Liver (tissue), 3 donors: ENCODE measurements at regions not wholly inside any gene's neighbourhood (a gene's known extent, or its start where the extent isn't known, plus 50 kb on each side); places are given as distances from the start of the nearest gene placed in this dataset.

Experiments used
- ATF3 ChIP-seq: IDR thresholded peaks from 2 replicates; pipeline ENCODE4 v1.6.1; 2016; ENCODE audit warnings: antibody characterized with exemption
- CTCF ChIP-seq: fragments of 150-350 bp; IDR thresholded peaks from 2 replicates; pipeline ENCODE4 v1.5.1; 2017; ENCODE audit warnings: improper control_type of control experiment, low read depth, low read length; ENCODE audit not compliant: missing input control
- EGR1 ChIP-seq, 2 donors: IDR thresholded peaks; 2 replicates each; pipeline ENCODE4 v1.6.1; 2016 to 2018; ENCODE audit warnings: antibody characterized with exemption in 2 of 2, low read depth in 2 of 2
- GABPA ChIP-seq, 2 donors: IDR thresholded peaks in 1 of 2; conservative IDR thresholded peaks in 1 of 2; 2 replicates each; pipeline ENCODE4 v1.6.1; 2016; ENCODE audit warnings: antibody characterized with exemption in 2 of 2, mild to moderate bottlenecking in 1 of 2, moderate library complexity in 1 of 2
- JUND ChIP-seq, 2 donors: IDR thresholded peaks; 2 replicates each; pipeline ENCODE4 v1.6.1; 2016; ENCODE audit warnings: antibody characterized with exemption in 2 of 2
- RAD21 ChIP-seq, 2 donors: IDR thresholded peaks; 2 replicates each; pipeline ENCODE4 v1.6.1; 2016; ENCODE audit warnings: antibody characterized with exemption in 2 of 2, mild to moderate bottlenecking in 2 of 2
- REST ChIP-seq: IDR thresholded peaks from 2 replicates; pipeline ENCODE4 v1.6.1; 2016; ENCODE audit warnings: antibody characterized with exemption, mild to moderate bottlenecking
- RXRA ChIP-seq, 2 donors: IDR thresholded peaks; 2 replicates each; pipeline ENCODE4 v1.6.1; 2017 to 2018; ENCODE audit warnings: antibody characterized with exemption in 2 of 2, mild to moderate bottlenecking in 1 of 2
- SP1 ChIP-seq: IDR thresholded peaks from 2 replicates; pipeline ENCODE4 v1.6.1; 2018; ENCODE audit warnings: antibody characterized with exemption, mild to moderate bottlenecking
- TAF1 ChIP-seq: conservative IDR thresholded peaks from 2 replicates; pipeline ENCODE4 v1.6.1; 2016; ENCODE audit warnings: antibody characterized with exemption, mild to moderate bottlenecking
- YY1 ChIP-seq: IDR thresholded peaks from 2 replicates; pipeline ENCODE4 v1.6.1; 2016; ENCODE audit warnings: antibody characterized with exemption, mild to moderate bottlenecking
- TF ChIP-seq, protein P1 (sequence below): IDR thresholded peaks from 2 replicates; pipeline ENCODE4 v1.6.1; 2016; ENCODE audit warnings: antibody characterized with exemption
- TF ChIP-seq, protein P2 (sequence below): IDR thresholded peaks from 2 replicates; pipeline ENCODE4 v1.6.1; 2016; ENCODE audit warnings: antibody characterized with exemption
- donor health status: healthy.
- donor health status: healthy.

DNA sequence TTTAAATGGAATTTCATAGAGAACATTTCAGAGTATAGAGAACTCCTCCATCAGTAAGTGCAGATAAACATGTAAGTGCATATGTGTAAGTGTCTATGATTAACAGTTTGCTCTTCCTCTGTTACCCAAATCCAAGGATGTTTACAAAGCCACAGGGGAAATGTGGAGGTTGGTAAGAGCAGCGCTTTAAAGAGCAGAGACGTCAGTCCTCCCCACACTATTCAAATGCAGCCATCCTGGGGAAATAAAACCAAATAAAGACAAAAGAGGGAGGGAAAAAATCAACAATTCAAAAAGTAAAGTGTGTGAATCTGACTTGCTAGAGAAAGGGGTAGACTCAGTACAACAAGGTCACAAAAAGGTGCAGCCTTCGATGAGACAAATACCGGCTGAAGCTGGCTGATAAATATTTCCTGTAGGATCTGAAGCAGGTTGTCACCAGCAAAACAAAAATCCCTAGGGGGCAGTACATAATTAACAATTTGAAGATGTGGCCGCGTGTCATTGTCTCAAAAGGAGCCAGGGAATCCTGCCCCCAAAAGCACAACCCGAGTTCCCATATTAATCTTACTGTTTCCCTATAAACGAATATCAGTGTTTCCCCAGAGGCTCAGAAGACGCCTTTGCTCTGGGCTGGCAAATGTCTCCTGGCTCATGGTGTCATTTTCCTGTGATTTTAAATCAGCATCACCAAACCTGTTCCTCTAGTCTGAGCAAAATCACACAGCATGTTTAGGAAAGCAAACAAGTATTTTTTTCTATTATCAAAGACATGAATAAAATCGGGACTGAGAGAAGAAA lies 216.5 kb downstream of the CDCA7 start:
- TF ChIP-seq CTCF (peak; percentile 33), RAD21 (IDR thresholded peaks at IDR 0.05) (peak; percentile 69 to 71), ATF3 (no peak), SP1 (no peak), YY1 (no peak), JUND (IDR thresholded peaks at IDR 0.05) (no peak), RXRA (IDR thresholded peaks at IDR 0.05) (no peak), REST (no peak), EGR1 (IDR thresholded peaks at IDR 0.05; ENCODE audit: low read depth in 2 of 2) (no peak), TAF1 (no peak), GABPA (IDR thresholded peaks at IDR 0.05 in 1 of 2, conservative IDR thresholded peaks at IDR 0.05 in 1 of 2) (no peak)
- TF ChIP-seq, protein P1, sequence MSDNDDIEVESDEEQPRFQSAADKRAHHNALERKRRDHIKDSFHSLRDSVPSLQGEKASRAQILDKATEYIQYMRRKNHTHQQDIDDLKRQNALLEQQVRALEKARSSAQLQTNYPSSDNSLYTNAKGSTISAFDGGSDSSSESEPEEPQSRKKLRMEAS: no peak
- TF ChIP-seq, protein P2, sequence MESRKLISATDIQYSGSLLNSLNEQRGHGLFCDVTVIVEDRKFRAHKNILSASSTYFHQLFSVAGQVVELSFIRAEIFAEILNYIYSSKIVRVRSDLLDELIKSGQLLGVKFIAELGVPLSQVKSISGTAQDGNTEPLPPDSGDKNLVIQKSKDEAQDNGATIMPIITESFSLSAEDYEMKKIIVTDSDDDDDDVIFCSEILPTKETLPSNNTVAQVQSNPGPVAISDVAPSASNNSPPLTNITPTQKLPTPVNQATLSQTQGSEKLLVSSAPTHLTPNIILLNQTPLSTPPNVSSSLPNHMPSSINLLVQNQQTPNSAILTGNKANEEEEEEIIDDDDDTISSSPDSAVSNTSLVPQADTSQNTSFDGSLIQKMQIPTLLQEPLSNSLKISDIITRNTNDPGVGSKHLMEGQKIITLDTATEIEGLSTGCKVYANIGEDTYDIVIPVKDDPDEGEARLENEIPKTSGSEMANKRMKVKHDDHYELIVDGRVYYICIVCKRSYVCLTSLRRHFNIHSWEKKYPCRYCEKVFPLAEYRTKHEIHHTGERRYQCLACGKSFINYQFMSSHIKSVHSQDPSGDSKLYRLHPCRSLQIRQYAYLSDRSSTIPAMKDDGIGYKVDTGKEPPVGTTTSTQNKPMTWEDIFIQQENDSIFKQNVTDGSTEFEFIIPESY: no peak
